ENCODE measurements at regions not wholly inside any gene's neighbourhood (a gene's known extent, or its start where the extent isn't known, plus 50 kb on each side); places are given as distances from the start of the nearest gene placed in this dataset.
A peak's percentile ranks its signal among the peaks of the same experiment; 100 is the strongest.

GRCh38 chr2:8457092-8457481, 224.8 kb upstream of the ID2 start:
- TF ChIP-seq Cebpa-rat (IDR thresholded peaks at IDR 0.05): no peak
- H3K9ac ChIP-seq: peak overlapping the region in 2 of 11 experiments; percentile 26 to 53; a peak in 3 of 22 replicates
- peaks cover 25 to 44% (median 34%) of the 10 kb centered on the region in 11 experiments for H3K27me3 ChIP-seq
- peak overlapping the region; percentile 67 to 95 (median 86) for H3K4me2 ChIP-seq
- H3K4me3 ChIP-seq: peak overlapping the region in 6 of 10 experiments; percentile 21 to 55 (median 41); a peak in 9 of 20 replicates
- no peak overlapping the region for H3K27ac ChIP-seq
- H3K36me3 ChIP-seq: no peaks in the 10 kb centered on the region
- H3K9me3 ChIP-seq (replicated peaks in 1 of 11): no peaks in the 10 kb centered on the region
- H4K20me1 ChIP-seq: no peaks in the 10 kb centered on the region
- peaks cover 17 to 37% (median 31%) of the 10 kb centered on the region in 10 experiments for H3K4me1 ChIP-seq

- Histone ChIP-seq H3K4me3 (no peak overlapping the region; a peak in 1 of 20 replicates), H3K27ac (no peak overlapping the region), H3K27me3 (peaks cover 25 to 44% (median 34%) of the 10 kb centered on the region in 11 experiments), H3K9ac (no peak overlapping the region), H3K4me1 (peaks cover 17 to 43% (median 31%) of the 10 kb centered on the region in 10 experiments), H3K4me2 (peak overlapping the region; percentile 67 to 95 (median 86); a peak in 20 of 22 replicates), H4K20me1 (no peaks in the 10 kb centered on the region), H3K36me3 (no peaks in the 10 kb centered on the region), H3K9me3 (replicated peaks in 1 of 11) (no peaks in the 10 kb centered on the region)
- TF ChIP-seq Cebpa-rat (IDR thresholded peaks at IDR 0.05): no peak
These were observed 224.0 kb upstream of the ID2 start for GRCh38 chr2:8457699-8458502.

- Histone ChIP-seq H3K9me3 (replicated peaks in 1 of 11) (peaks cover 0 to 2% (median 0%) of the 10 kb centered on the region in 11 experiments; a peak in 2 of 22 replicates), H3K9ac (no peak overlapping the region), H3K27ac (no peak overlapping the region), H3K4me2 (peak overlapping the region in 1 of 11 experiments; percentile 86; a peak in 1 of 22 replicates), H4K20me1 (no peaks in the 10 kb centered on the region), H3K4me1 (peaks cover 17 to 49% (median 39%) of the 10 kb centered on the region in 10 experiments), H3K27me3 (peaks cover 25 to 44% (median 34%) of the 10 kb centered on the region in 11 experiments), H3K4me3 (no peak overlapping the region), H3K36me3 (no peaks in the 10 kb centered on the region)
- TF ChIP-seq Cebpa-rat (IDR thresholded peaks at IDR 0.05): no peak
These were observed 223.1 kb upstream of the ID2 start for GRCh38 chr2:8458503-8459459.

GRCh38 chr2:8459474-8459873, 222.4 kb upstream of the ID2 start:
- no peak for TF ChIP-seq Cebpa-rat (IDR thresholded peaks at IDR 0.05)
- H4K20me1 ChIP-seq: no peaks in the 10 kb centered on the region
- no peak overlapping the region for H3K4me2 ChIP-seq
- H3K36me3 ChIP-seq: no peaks in the 10 kb centered on the region
- peaks cover 0 to 7% (median 0%) of the 10 kb centered on the region in 11 experiments; a peak in 3 of 22 replicates for H3K9me3 ChIP-seq (replicated peaks in 1 of 11)
- H3K4me1 ChIP-seq: peaks cover 17 to 51% (median 42%) of the 10 kb centered on the region in 10 experiments
- no peak overlapping the region for H3K27ac ChIP-seq
- no peak overlapping the region for H3K9ac ChIP-seq
- no peak overlapping the region for H3K4me3 ChIP-seq
- peaks cover 25 to 44% (median 34%) of the 10 kb centered on the region in 11 experiments for H3K27me3 ChIP-seq

GRCh38 chr2:8461341-8461740, 220.5 kb upstream of the ID2 start:
- no peak for TF ChIP-seq Cebpa-rat (IDR thresholded peaks at IDR 0.05)
- no peak overlapping the region for H3K27ac ChIP-seq
- H3K4me3 ChIP-seq: no peak overlapping the region
- no peak overlapping the region for H3K9ac ChIP-seq
- H4K20me1 ChIP-seq: no peaks in the 10 kb centered on the region
- H3K4me1 ChIP-seq: peaks cover 10 to 48% (median 39%) of the 10 kb centered on the region in 10 experiments
- H3K36me3 ChIP-seq: no peaks in the 10 kb centered on the region
- no peak overlapping the region for H3K4me2 ChIP-seq
- peaks cover 25 to 36% (median 31%) of the 10 kb centered on the region in 11 experiments for H3K27me3 ChIP-seq
- peaks cover 0 to 7% (median 0%) of the 10 kb centered on the region in 11 experiments; a peak in 3 of 22 replicates for H3K9me3 ChIP-seq (replicated peaks in 1 of 11)

GRCh38 chr2:8462280-8462679, 219.6 kb upstream of the ID2 start:
- no peak for TF ChIP-seq Cebpa-rat (IDR thresholded peaks at IDR 0.05)
- Histone ChIP-seq H3K4me3 (no peak overlapping the region), H4K20me1 (no peaks in the 10 kb centered on the region), H3K4me2 (peak overlapping the region in 3 of 11 experiments; percentile 1 to 25 (median 11); a peak in 4 of 22 replicates), H3K4me1 (peaks cover 4 to 41% (median 32%) of the 10 kb centered on the region in 10 experiments; a peak in 17 of 20 replicates), H3K36me3 (no peaks in the 10 kb centered on the region; a peak in 1 of 22 replicates), H3K9ac (no peak overlapping the region), H3K9me3 (replicated peaks in 1 of 11) (peaks cover 0 to 14% (median 6%) of the 10 kb centered on the region in 11 experiments; a peak in 13 of 22 replicates), H3K27me3 (peaks cover 16 to 26% (median 21%) of the 10 kb centered on the region in 11 experiments), H3K27ac (no peak overlapping the region)

DNA sequence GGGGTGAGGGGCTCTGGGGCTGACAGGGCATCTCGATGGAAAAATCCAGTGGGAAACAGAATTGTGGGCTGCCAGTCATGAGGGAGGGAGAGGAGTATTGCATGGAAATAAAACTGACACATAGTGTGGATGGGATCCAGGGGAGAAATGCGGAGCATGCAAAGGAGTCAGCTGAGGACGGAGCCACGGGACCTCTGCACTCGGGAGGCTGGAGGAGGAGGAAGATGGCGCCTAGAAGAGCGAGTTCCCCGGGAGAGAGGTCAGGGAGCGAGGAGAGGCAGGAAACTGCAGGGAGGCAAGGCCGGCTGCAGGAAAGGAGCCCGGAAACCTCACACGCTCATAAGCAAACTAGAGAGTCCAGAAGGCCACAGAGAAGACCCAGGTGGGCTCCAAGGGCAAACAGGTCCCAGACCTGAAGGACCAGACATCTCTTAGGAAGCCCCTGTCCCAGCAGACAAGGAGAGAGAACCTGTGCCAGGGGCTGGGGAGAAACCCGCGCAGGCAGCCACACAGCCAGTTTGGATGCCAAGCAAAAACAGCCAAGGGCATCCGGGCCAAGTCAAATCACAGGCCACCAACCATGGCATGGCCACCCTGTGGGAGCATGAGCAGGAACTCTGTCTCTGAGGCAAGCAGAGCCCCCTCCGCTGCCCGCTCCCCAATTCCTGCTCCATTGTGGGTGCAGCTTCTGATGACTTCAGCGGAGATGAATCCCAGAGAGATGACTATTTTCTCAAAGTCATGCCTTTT, 218.8 kb upstream of the ID2 start:
- H4K20me1 ChIP-seq: no peaks in the 10 kb centered on the region
- H3K36me3 ChIP-seq: no peaks in the 10 kb centered on the region; a peak in 1 of 22 replicates
- H3K27ac ChIP-seq: no peak overlapping the region
- no peak for TF ChIP-seq Cebpa-rat (IDR thresholded peaks at IDR 0.05)
- H3K4me1 ChIP-seq: peaks cover 0 to 34% (median 25%) of the 10 kb centered on the region in 10 experiments; a peak in 15 of 20 replicates
- H3K4me2 ChIP-seq: peak overlapping the region in 7 of 11 experiments; percentile 5 to 55 (median 29); a peak in 8 of 22 replicates
- H3K9me3 ChIP-seq (replicated peaks in 1 of 11): peaks cover 0 to 14% (median 8%) of the 10 kb centered on the region in 11 experiments; a peak in 14 of 22 replicates
- H3K27me3 ChIP-seq: peaks cover 8 to 18% (median 13%) of the 10 kb centered on the region in 11 experiments
- H3K4me3 ChIP-seq: no peak overlapping the region
- H3K9ac ChIP-seq: no peak overlapping the region

GRCh38 chr2:8465560-8465959, 216.3 kb upstream of the ID2 start:
- no peak for TF ChIP-seq Cebpa-rat (IDR thresholded peaks at IDR 0.05)
- no peaks in the 10 kb centered on the region for H3K27me3 ChIP-seq
- H3K4me3 ChIP-seq: no peak overlapping the region
- peaks cover 0 to 22% (median 12%) of the 10 kb centered on the region in 11 experiments; a peak in 15 of 22 replicates for H3K9me3 ChIP-seq (replicated peaks in 1 of 11)
- no peak overlapping the region for H3K9ac ChIP-seq
- H3K27ac ChIP-seq: peak overlapping the region in 2 of 11 experiments; percentile 9 to 32; a peak in 2 of 22 replicates
- no peaks in the 10 kb centered on the region for H4K20me1 ChIP-seq
- H3K4me2 ChIP-seq: peak overlapping the region in 10 of 11 experiments; percentile 0 to 62 (median 46); a peak in 16 of 22 replicates
- peaks cover 15 to 40% (median 36%) of the 10 kb centered on the region in 10 experiments for H3K4me1 ChIP-seq
- no peaks in the 10 kb centered on the region; a peak in 1 of 22 replicates for H3K36me3 ChIP-seq

Measured in BLaER1 treated with 17β-estradiol and CSF1 and Interleukin-3, amounts not matched to agents 10 nM and 100 nM (cell line).